ENCODE measurements at regions not wholly inside any gene's neighbourhood (a gene's known extent, or its start where the extent isn't known, plus 50 kb on each side); places are given as distances from the start of the nearest gene placed in this dataset.

- no peak overlapping the region for H3K9ac ChIP-seq (ENCODE audit: extremely low read depth, low read length, poor library complexity, severe bottlenecking)
- H3K27ac Mint-ChIP-seq, result no peak overlapping the region
- H3K9me3 ChIP-seq (ENCODE audit: control insufficient read depth, low read length), result no peaks in the 10 kb centered on the region
- peak; percentile 77 for TF ChIP-seq CTCF (conservative IDR thresholded peaks at IDR 0.05)
- no peak overlapping the region for H3K4me3 ChIP-seq (ENCODE audit: low read length)
- DNase-seq, result peak; percentile 58
- H3K4me1 Mint-ChIP-seq, result no peaks in the 10 kb centered on the region
- no peaks in the 10 kb centered on the region for H3K27me3 ChIP-seq (ENCODE audit: control insufficient read depth, insufficient read depth, low read length, poor library complexity, severe bottlenecking)
- no peaks in the 10 kb centered on the region for H3K9me3 Mint-ChIP-seq
- H3K36me3 ChIP-seq (ENCODE audit: control insufficient read depth, insufficient read depth, low read length), result no peaks in the 10 kb centered on the region
- H3K4me1 ChIP-seq (ENCODE audit: control insufficient read depth, insufficient read depth, low read length), result no peaks in the 10 kb centered on the region
- whole genome bisulfite sequencing, 2 experiments (ENCODE audit: insufficient coverage in 1 of 2, insufficient read length in 1 of 2), result 61 to 67% methylated on average over 1 of the region's 1 CpG
- H3K4me3 Mint-ChIP-seq, result no peak overlapping the region
- H3K27ac ChIP-seq (ENCODE audit: low read depth, low read length), result no peak overlapping the region
- no peaks in the 10 kb centered on the region for H3K27me3 Mint-ChIP-seq (ENCODE audit: insufficient read depth)
- H3K36me3 Mint-ChIP-seq (ENCODE audit: low read depth), result no peaks in the 10 kb centered on the region
Observed at GRCh38 chr3:67819447-67819846, 165.0 kb upstream of the SUCLG2 start.

- H3K4me1 Mint-ChIP-seq, result no peaks in the 10 kb centered on the region
- DNase-seq, result no peak
- no peaks in the 10 kb centered on the region for H3K36me3 Mint-ChIP-seq (ENCODE audit: low read depth)
- H3K9ac ChIP-seq (ENCODE audit: extremely low read depth, low read length, poor library complexity, severe bottlenecking), result no peak overlapping the region
- no peak overlapping the region for H3K27ac ChIP-seq (ENCODE audit: low read depth, low read length)
- no peaks in the 10 kb centered on the region for H3K27me3 ChIP-seq (ENCODE audit: control insufficient read depth, insufficient read depth, low read length, poor library complexity, severe bottlenecking)
- H3K27me3 Mint-ChIP-seq (ENCODE audit: insufficient read depth), result no peaks in the 10 kb centered on the region
- no peaks in the 10 kb centered on the region for H3K9me3 Mint-ChIP-seq
- TF ChIP-seq CTCF (conservative IDR thresholded peaks at IDR 0.05), result no peak
- no peaks in the 10 kb centered on the region for H3K4me1 ChIP-seq (ENCODE audit: control insufficient read depth, insufficient read depth, low read length)
- H3K4me3 Mint-ChIP-seq, result no peak overlapping the region
- WGBS, 2 experiments (ENCODE audit: insufficient coverage in 1 of 2, insufficient read length in 1 of 2), result 58 to 79% methylated on average over 2 to 4 of the region's 4 CpGs
- H3K9me3 ChIP-seq (ENCODE audit: control insufficient read depth, low read length), result no peaks in the 10 kb centered on the region
- H3K36me3 ChIP-seq (ENCODE audit: control insufficient read depth, insufficient read depth, low read length), result no peaks in the 10 kb centered on the region
- H3K4me3 ChIP-seq (ENCODE audit: low read length), result no peak overlapping the region
- H3K27ac Mint-ChIP-seq, result no peak overlapping the region
Observed at GRCh38 chr3:67809370-67809935, 155.0 kb upstream of the SUCLG2 start.

- Histone ChIP-seq H3K9me3 (ENCODE audit: control insufficient read depth, low read length) (no peaks in the 10 kb centered on the region), H3K4me3 (ENCODE audit: low read length) (no peak overlapping the region), H3K36me3 (ENCODE audit: control insufficient read depth, insufficient read depth, low read length) (no peaks in the 10 kb centered on the region), H3K4me1 (ENCODE audit: control insufficient read depth, insufficient read depth, low read length) (no peaks in the 10 kb centered on the region), H3K27me3 (ENCODE audit: control insufficient read depth, insufficient read depth, low read length, poor library complexity, severe bottlenecking) (no peaks in the 10 kb centered on the region), H3K27ac (ENCODE audit: low read depth, low read length) (no peak overlapping the region), H3K9ac (ENCODE audit: extremely low read depth, low read length, poor library complexity, severe bottlenecking) (no peak overlapping the region)
- Mint-ChIP-seq H3K4me1 (no peaks in the 10 kb centered on the region), H3K4me3 (no peak overlapping the region), H3K27me3 (ENCODE audit: insufficient read depth) (peaks cover 2% of the 10 kb centered on the region), H3K9me3 (no peaks in the 10 kb centered on the region), H3K27ac (no peak overlapping the region), H3K36me3 (ENCODE audit: low read depth) (no peaks in the 10 kb centered on the region)
- DNase-seq, result no peak
- WGBS, 2 experiments (ENCODE audit: insufficient coverage in 1 of 2, insufficient read length in 1 of 2), result 80 to 88% methylated on average over 1 to 3 of the region's 3 CpGs
- TF ChIP-seq CTCF (conservative IDR thresholded peaks at IDR 0.05), result no peak
Observed at GRCh38 chr3:67808906-67809305, 154.5 kb upstream of the SUCLG2 start.

Data from endodermal cell (in vitro differentiated cells).